ENCODE measurements at regions not wholly inside any gene's neighbourhood (a gene's known extent, or its start where the extent isn't known, plus 50 kb on each side); places are given as distances from the start of the nearest gene placed in this dataset.

GRCh38 chr1:83000286-83000685, 998.6 kb downstream of the TTLL7 start:
- TF ChIP-seq EP300 (IDR thresholded peaks at IDR 0.05) (no peak), POLR2A (IDR thresholded peaks at IDR 0.05) (no peak), CTCF (IDR thresholded peaks at IDR 0.05) (no peak), POLR2AphosphoS5 (IDR thresholded peaks at IDR 0.05) (no peak)
- H3K9me3 ChIP-seq = no peaks in the 10 kb centered on the region
- H3K4me1 ChIP-seq = no peaks in the 10 kb centered on the region
- ATAC-seq = no peak
- H3K36me3 ChIP-seq = no peaks in the 10 kb centered on the region
- H3K4me3 ChIP-seq = no peak overlapping the region
- H3K27ac ChIP-seq = no peak overlapping the region
- H3K27me3 ChIP-seq = no peaks in the 10 kb centered on the region
- 86 to 87% methylated on average over 4 of the region's 4 CpGs for WGBS, 2 donors (ENCODE audit: low coverage in 1 of 2)

GRCh38 chr1:82995951-82996350, 1003.0 kb downstream of the TTLL7 start:
- no peak for TF ChIP-seq CTCF (IDR thresholded peaks at IDR 0.05)
- 71 to 85% methylated on average over 2 of the region's 2 CpGs for WGBS, 2 donors (ENCODE audit: low coverage in 1 of 2)
- Histone ChIP-seq H3K9me3 (no peaks in the 10 kb centered on the region), H3K27me3 (no peaks in the 10 kb centered on the region), H3K4me1 (peaks cover 0 to 5% (median 0%) of the 10 kb centered on the region in 3 donors), H3K36me3 (no peaks in the 10 kb centered on the region), H3K4me3 (no peak overlapping the region), H3K27ac (no peak overlapping the region)
- ATAC-seq = no peak

GRCh38 chr1:82994616-82995263, 1004.2 kb downstream of the TTLL7 start:
- peaks cover 0 to 5% (median 0%) of the 10 kb centered on the region in 3 donors for H3K4me1 ChIP-seq
- H3K27ac ChIP-seq = no peak overlapping the region
- no peak overlapping the region for H3K4me3 ChIP-seq
- 4 to 10% methylated on average over 2 to 3 of the region's 3 CpGs for WGBS, 2 donors (ENCODE audit: low coverage in 1 of 2)
- TF ChIP-seq CTCF (IDR thresholded peaks at IDR 0.05) (no peak), EP300 (IDR thresholded peaks at IDR 0.05) (no peak), POLR2A (IDR thresholded peaks at IDR 0.05) (no peak), POLR2AphosphoS5 (IDR thresholded peaks at IDR 0.05) (no peak)
- no peak for ATAC-seq
- H3K9me3 ChIP-seq = no peaks in the 10 kb centered on the region
- no peaks in the 10 kb centered on the region for H3K27me3 ChIP-seq
- no peaks in the 10 kb centered on the region for H3K36me3 ChIP-seq

- Histone ChIP-seq H3K9me3 (no peaks in the 10 kb centered on the region), H3K4me1 (peaks cover 0 to 5% (median 0%) of the 10 kb centered on the region in 3 donors), H3K27ac (no peak overlapping the region), H3K4me3 (no peak overlapping the region), H3K36me3 (no peaks in the 10 kb centered on the region), H3K27me3 (no peaks in the 10 kb centered on the region)
- ATAC-seq = no peak
- WGBS, 2 donors (ENCODE audit: low coverage in 1 of 2) = 33 to 43% methylated on average over 1 to 2 of the region's 2 CpGs
- no peak for TF ChIP-seq POLR2A (IDR thresholded peaks at IDR 0.05)
- TF ChIP-seq EP300 (IDR thresholded peaks at IDR 0.05) = no peak
- no peak for TF ChIP-seq CTCF (IDR thresholded peaks at IDR 0.05)
- TF ChIP-seq POLR2AphosphoS5 (IDR thresholded peaks at IDR 0.05) = no peak
Measured at GRCh38 chr1:82991569-82991968, 1007.4 kb downstream of the TTLL7 start.

GRCh38 chr1:82979593-82980236, 1019.2 kb downstream of the TTLL7 start:
- Histone ChIP-seq H3K9me3 (no peaks in the 10 kb centered on the region), H3K4me3 (no peak overlapping the region)
- 62 to 69% methylated on average over 7 of the region's 7 CpGs for whole genome bisulfite sequencing, 2 donors (ENCODE audit: low coverage in 1 of 2)

More at GRCh38 chr1:82979593-82980236, 1019.2 kb downstream of the TTLL7 start:
- TF ChIP-seq EP300 (IDR thresholded peaks at IDR 0.05) (no peak), CTCF (IDR thresholded peaks at IDR 0.05) (no peak), POLR2AphosphoS5 (IDR thresholded peaks at IDR 0.05) (no peak), POLR2A (IDR thresholded peaks at IDR 0.05) (no peak)
- H3K4me1 ChIP-seq = no peaks in the 10 kb centered on the region
- H3K36me3 ChIP-seq = no peaks in the 10 kb centered on the region
- H3K27me3 ChIP-seq = no peaks in the 10 kb centered on the region
- ATAC-seq = no peak
- H3K27ac ChIP-seq = no peak overlapping the region
